DOHH2 (cell line): ENCODE measurements at regions not wholly inside any gene's neighbourhood (a gene's known extent, or its start where the extent isn't known, plus 50 kb on each side); places are given as distances from the start of the nearest gene placed in this dataset.

Experiments used
- H3F3A ChIP-seq: fragments of 200-600 bp; sonication (generic), shearing (Covaris generic); 2 replicates; pipeline ENCODE4 v1.6.0; 2016; ENCODE audit warnings: antibody characterized with exemption, mild to moderate bottlenecking; ENCODE audit not compliant: control insufficient read depth, insufficient read depth
- H3K27ac ChIP-seq: fragments of 200-600 bp; sonication (generic); 2 replicates; pipeline ENCODE4 v1.5.1; 2014; ENCODE audit warnings: low read depth, mild to moderate bottlenecking, low read length, moderate library complexity
- H3K27me3 ChIP-seq: fragments of 200-600 bp; sonication (generic); 2 replicates; pipeline ENCODE4 v1.6.1; 2014; ENCODE audit warnings: mild to moderate bottlenecking, low read length, mixed read lengths; ENCODE audit not compliant: control insufficient read depth
- H3K36me3 ChIP-seq: fragments of 200-600 bp; sonication (generic); 2 replicates; pipeline ENCODE4 v1.6.1; 2014; ENCODE audit warnings: mild to moderate bottlenecking, low read length, moderate library complexity, mixed read lengths; ENCODE audit not compliant: control insufficient read depth
- H3K4me1 ChIP-seq: fragments of 200-600 bp; sonication (generic); 2 replicates; pipeline ENCODE4 v1.6.1; 2014; ENCODE audit warnings: mild to moderate bottlenecking, low read length, mixed read lengths; ENCODE audit not compliant: control insufficient read depth
- H3K4me2 ChIP-seq: fragments of 200-600 bp; sonication (generic); 2 replicates; pipeline ENCODE4 v1.6.0; 2014; ENCODE audit warnings: mild to moderate bottlenecking, low read length, moderate library complexity
- H3K4me3 ChIP-seq: fragments of 200-600 bp; sonication (generic); 2 replicates; pipeline ENCODE4 v1.5.1; 2014; ENCODE audit warnings: mild to moderate bottlenecking, low read length, mixed read lengths
- H3K79me2 ChIP-seq: fragments of 200-600 bp; sonication (generic); 2 replicates; pipeline ENCODE4 v1.6.1; 2014; ENCODE audit warnings: mild to moderate bottlenecking, low read length, mixed read lengths; ENCODE audit not compliant: control insufficient read depth
- H3K9me2 ChIP-seq: fragments of 200-600 bp; sonication (generic); replicated peaks from 2 replicates; pipeline ENCODE4 v1.6.1; 2014; ENCODE audit warnings: mild to moderate bottlenecking, low read length, mixed read lengths; ENCODE audit not compliant: control insufficient read depth
- H3K9me3 ChIP-seq: fragments of 200-600 bp; sonication (generic); 2 replicates; pipeline ENCODE4 v1.6.1; 2014; ENCODE audit warnings: antibody characterized with exemption, low read length, mixed read lengths; ENCODE audit not compliant: control insufficient read depth, insufficient read depth
- H4K20me1 ChIP-seq: fragments of 200-600 bp; sonication (generic); 2 replicates; pipeline ENCODE4 v1.6.0; 2014; ENCODE audit warnings: low read depth, mild to moderate bottlenecking, antibody characterized with exemption, low read length, moderate library complexity; ENCODE audit not compliant: control insufficient read depth, insufficient read depth
- EZH2phosphoT487 ChIP-seq: fragments of 200-600 bp; sonication (generic); IDR thresholded peaks from 2 replicates; pipeline ENCODE4 v1.6.1; 2017; ENCODE audit warnings: borderline replicate concordance, mild to moderate bottlenecking, antibody characterized with exemption, low read length, moderate library complexity, mixed read lengths
- TF ChIP-seq, protein P1 (sequence below): fragments of 200-600 bp; sonication (generic); IDR thresholded peaks from one replicate; pipeline ENCODE4 v1.5.1; 2014; ENCODE audit warnings: antibody characterized with exemption, mild to moderate bottlenecking, low read depth, low read length; ENCODE audit not compliant: poor library complexity, severe bottlenecking

DNA sequence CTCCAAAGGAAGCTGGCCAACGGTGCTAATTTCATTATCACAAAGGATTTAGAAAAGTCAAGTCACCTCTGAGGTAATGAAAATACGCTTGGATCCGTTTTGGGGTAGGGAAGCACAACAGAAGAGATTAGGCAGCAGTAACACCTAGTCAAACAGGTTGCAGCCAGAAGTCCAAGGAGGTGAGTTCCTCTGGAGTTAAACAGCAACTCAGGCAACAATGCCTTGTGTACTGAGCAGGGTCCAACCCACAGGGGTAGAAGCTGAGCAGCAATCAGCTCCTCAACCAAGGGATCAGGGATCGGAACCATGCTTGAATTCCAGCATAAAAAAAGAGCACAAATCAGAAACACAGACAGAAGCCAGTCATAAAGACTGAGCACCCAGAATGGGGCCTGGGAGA, 88.1 kb upstream of the SPRED1 start:
- Histone ChIP-seq H3K4me2 (no peak overlapping the region), H4K20me1 (no peaks in the 10 kb centered on the region), H3K9me3 (no peaks in the 10 kb centered on the region), H3F3A (no peaks in the 10 kb centered on the region), H3K4me3 (no peak overlapping the region), H3K79me2 (no peaks in the 10 kb centered on the region), H3K27me3 (peaks cover 6% of the 10 kb centered on the region; the same call in 1 of the 2 replicates), H3K9me2 (no peaks in the 10 kb centered on the region), H3K36me3 (no peaks in the 10 kb centered on the region), H3K27ac (no peak overlapping the region), H3K4me1 (no peaks in the 10 kb centered on the region)
- TF ChIP-seq, protein P1, sequence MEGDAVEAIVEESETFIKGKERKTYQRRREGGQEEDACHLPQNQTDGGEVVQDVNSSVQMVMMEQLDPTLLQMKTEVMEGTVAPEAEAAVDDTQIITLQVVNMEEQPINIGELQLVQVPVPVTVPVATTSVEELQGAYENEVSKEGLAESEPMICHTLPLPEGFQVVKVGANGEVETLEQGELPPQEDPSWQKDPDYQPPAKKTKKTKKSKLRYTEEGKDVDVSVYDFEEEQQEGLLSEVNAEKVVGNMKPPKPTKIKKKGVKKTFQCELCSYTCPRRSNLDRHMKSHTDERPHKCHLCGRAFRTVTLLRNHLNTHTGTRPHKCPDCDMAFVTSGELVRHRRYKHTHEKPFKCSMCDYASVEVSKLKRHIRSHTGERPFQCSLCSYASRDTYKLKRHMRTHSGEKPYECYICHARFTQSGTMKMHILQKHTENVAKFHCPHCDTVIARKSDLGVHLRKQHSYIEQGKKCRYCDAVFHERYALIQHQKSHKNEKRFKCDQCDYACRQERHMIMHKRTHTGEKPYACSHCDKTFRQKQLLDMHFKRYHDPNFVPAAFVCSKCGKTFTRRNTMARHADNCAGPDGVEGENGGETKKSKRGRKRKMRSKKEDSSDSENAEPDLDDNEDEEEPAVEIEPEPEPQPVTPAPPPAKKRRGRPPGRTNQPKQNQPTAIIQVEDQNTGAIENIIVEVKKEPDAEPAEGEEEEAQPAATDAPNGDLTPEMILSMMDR, result no peak

GRCh38 chr15:38168467-38169070, 84.1 kb upstream of the SPRED1 start:
- no peaks in the 10 kb centered on the region for H4K20me1 ChIP-seq
- no peak overlapping the region for H3K27ac ChIP-seq
- H3F3A ChIP-seq, result no peaks in the 10 kb centered on the region
- no peaks in the 10 kb centered on the region for H3K9me3 ChIP-seq
- no peaks in the 10 kb centered on the region for H3K4me1 ChIP-seq
- H3K27me3 ChIP-seq, result peaks cover 5% of the 10 kb centered on the region; the same call in 1 of the 2 replicates
- no peaks in the 10 kb centered on the region for H3K36me3 ChIP-seq
- no peaks in the 10 kb centered on the region for H3K79me2 ChIP-seq
- H3K4me2 ChIP-seq, result no peak overlapping the region
- H3K9me2 ChIP-seq, result no peaks in the 10 kb centered on the region
- TF ChIP-seq, protein P1, result no peak
- no peak for TF ChIP-seq EZH2phosphoT487
- H3K4me3 ChIP-seq, result no peak overlapping the region

- peaks cover 15% of the 10 kb centered on the region for H3K27me3 ChIP-seq
- no peaks in the 10 kb centered on the region for H3K79me2 ChIP-seq
- H3K4me3 ChIP-seq, result no peak overlapping the region
- H3K9me2 ChIP-seq, result no peaks in the 10 kb centered on the region
- H3K4me1 ChIP-seq, result no peaks in the 10 kb centered on the region
- no peak overlapping the region for H3K27ac ChIP-seq
- H3K9me3 ChIP-seq, result no peaks in the 10 kb centered on the region
- H4K20me1 ChIP-seq, result no peaks in the 10 kb centered on the region
- H3K4me2 ChIP-seq, result no peak overlapping the region
- no peaks in the 10 kb centered on the region for H3F3A ChIP-seq
- TF ChIP-seq, protein P1, result no peak
- no peak for TF ChIP-seq EZH2phosphoT487
- no peaks in the 10 kb centered on the region for H3K36me3 ChIP-seq
These were observed 80.7 kb upstream of the SPRED1 start for GRCh38 chr15:38171973-38172372.
